Mesodermal cell (in vitro differentiated cells): ENCODE measurements at regions not wholly inside any gene's neighbourhood (a gene's known extent, or its start where the extent isn't known, plus 50 kb on each side); places are given as distances from the start of the nearest gene placed in this dataset.

Source experiments
- H3K27ac ChIP-seq: 2 replicates; pipeline ENCODE4 v1.7.0; 2013; ENCODE audit warnings: mild to moderate bottlenecking, low read depth, low read length, moderate library complexity; ENCODE audit not compliant: severe bottlenecking
- H3K36me3 ChIP-seq: 2 replicates; pipeline ENCODE4 v1.7.1; 2013; ENCODE audit warnings: mild to moderate bottlenecking, low read length, moderate library complexity; ENCODE audit not compliant: control insufficient read depth, insufficient read depth
- H3K4me1 ChIP-seq: one replicate; pipeline ENCODE4 v1.7.1; 2013; ENCODE audit warnings: mild to moderate bottlenecking, low read length; ENCODE audit not compliant: insufficient read depth, control insufficient read depth, poor library complexity, severe bottlenecking
- H3K4me3 ChIP-seq: 2 replicates; pipeline ENCODE4 v1.7.0; 2013; ENCODE audit warnings: low read length, control low read depth, mild to moderate bottlenecking; ENCODE audit not compliant: insufficient read depth, poor library complexity, severe bottlenecking; ENCODE audit errors: extremely low read depth
- H3K9me3 ChIP-seq: 2 replicates; pipeline ENCODE4 v1.7.1; 2013; ENCODE audit warnings: mild to moderate bottlenecking, low read length, moderate library complexity; ENCODE audit not compliant: control insufficient read depth
- WGBS, 2 experiments: methylation state at CpG; one replicate each; pipeline ENCODE4 v1.1.5; 2013; ENCODE audit warnings: missing lambda C conversion rate in 2 of 2; ENCODE audit not compliant: insufficient coverage in 2 of 2; 5-methylcytosine and 5-hydroxymethylcytosine counted together

- 83 to 97% methylated on average over 3 of the region's 4 CpGs for WGBS, 2 experiments
- H3K4me1 ChIP-seq, result no peaks in the 10 kb centered on the region
Measured at GRCh38 chr18:25614168-25614567, 262.2 kb upstream of the ZNF521 start.

GRCh38 chr18:25612466-25612865, 260.5 kb upstream of the ZNF521 start:
- 79 to 89% methylated on average over 5 of the region's 5 CpGs for WGBS, 2 experiments
- Histone ChIP-seq H3K4me3 (no peak overlapping the region), H3K9me3 (no peaks in the 10 kb centered on the region), H3K36me3 (no peaks in the 10 kb centered on the region), H3K27ac (no peak overlapping the region), H3K4me1 (no peaks in the 10 kb centered on the region)

More at GRCh38 chr18:25614168-25614567, 262.2 kb upstream of the ZNF521 start:
- no peak overlapping the region for H3K27ac ChIP-seq
- no peaks in the 10 kb centered on the region for H3K36me3 ChIP-seq
- H3K9me3 ChIP-seq, result no peaks in the 10 kb centered on the region
- no peak overlapping the region for H3K4me3 ChIP-seq

GRCh38 chr18:25608091-25608490, 256.1 kb upstream of the ZNF521 start:
- Histone ChIP-seq H3K27ac (no peak overlapping the region), H3K9me3 (no peaks in the 10 kb centered on the region), H3K36me3 (no peaks in the 10 kb centered on the region), H3K4me3 (no peak overlapping the region), H3K4me1 (no peaks in the 10 kb centered on the region)
- 80 to 100% methylated on average over 1 to 2 of the region's 4 CpGs for WGBS, 2 experiments

GRCh38 chr18:25604894-25605597, 253.1 kb upstream of the ZNF521 start:
- Histone ChIP-seq H3K4me1 (no peaks in the 10 kb centered on the region), H3K27ac (no peak overlapping the region), H3K9me3 (no peaks in the 10 kb centered on the region), H3K36me3 (no peaks in the 10 kb centered on the region), H3K4me3 (no peak overlapping the region)
- 86 to 92% methylated on average over 8 to 12 of the region's 15 CpGs for WGBS, 2 experiments

- 92 to 95% methylated on average over 8 of the region's 8 CpGs for WGBS, 2 experiments
- no peaks in the 10 kb centered on the region for H3K36me3 ChIP-seq
- no peak overlapping the region for H3K27ac ChIP-seq
Measured at GRCh38 chr18:25604196-25604893, 252.4 kb upstream of the ZNF521 start.

GRCh38 chr18:25599443-25599842, 247.5 kb upstream of the ZNF521 start:
- Histone ChIP-seq H3K4me3 (no peak overlapping the region), H3K9me3 (no peaks in the 10 kb centered on the region), H3K36me3 (no peaks in the 10 kb centered on the region), H3K27ac (no peak overlapping the region), H3K4me1 (no peaks in the 10 kb centered on the region)

More at GRCh38 chr18:25604196-25604893, 252.4 kb upstream of the ZNF521 start:
- H3K9me3 ChIP-seq, result no peaks in the 10 kb centered on the region
- H3K4me3 ChIP-seq, result no peak overlapping the region
- no peaks in the 10 kb centered on the region for H3K4me1 ChIP-seq

GRCh38 chr18:25597476-25597875, 245.5 kb upstream of the ZNF521 start:
- no peak overlapping the region for H3K27ac ChIP-seq
- H3K4me3 ChIP-seq, result no peak overlapping the region
- no peaks in the 10 kb centered on the region for H3K36me3 ChIP-seq
- WGBS, 2 experiments, result 90 to 97% methylated on average over 7 to 8 of the region's 9 CpGs
- no peaks in the 10 kb centered on the region for H3K9me3 ChIP-seq
- no peaks in the 10 kb centered on the region for H3K4me1 ChIP-seq

GRCh38 chr18:25595274-25596060, 243.5 kb upstream of the ZNF521 start:
- no peaks in the 10 kb centered on the region for H3K4me1 ChIP-seq
- no peaks in the 10 kb centered on the region for H3K9me3 ChIP-seq
- no peak overlapping the region for H3K4me3 ChIP-seq
- no peaks in the 10 kb centered on the region for H3K36me3 ChIP-seq
- no peak overlapping the region for H3K27ac ChIP-seq
- WGBS, 2 experiments, result 90 to 91% methylated on average over 3 of the region's 7 CpGs

- 83 to 100% methylated on average over 1 of the region's 1 CpG for WGBS, 2 experiments
Measured at GRCh38 chr18:25594351-25594750, 242.4 kb upstream of the ZNF521 start.

GRCh38 chr18:25592804-25593360, 240.9 kb upstream of the ZNF521 start:
- Histone ChIP-seq H3K36me3 (no peaks in the 10 kb centered on the region), H3K4me3 (no peak overlapping the region), H3K9me3 (peaks cover 8% of the 10 kb centered on the region), H3K4me1 (no peaks in the 10 kb centered on the region), H3K27ac (no peak overlapping the region)
- WGBS, 2 experiments, result 100% methylated on average over 1 of the region's 2 CpGs; no CpG with 5 or more reads in 1 of the 2 experiments

More at GRCh38 chr18:25594351-25594750, 242.4 kb upstream of the ZNF521 start:
- Histone ChIP-seq H3K9me3 (no peaks in the 10 kb centered on the region), H3K4me1 (no peaks in the 10 kb centered on the region), H3K4me3 (no peak overlapping the region), H3K36me3 (no peaks in the 10 kb centered on the region), H3K27ac (no peak overlapping the region)
